ENCODE measurements at regions not wholly inside any gene's neighbourhood (a gene's known extent, or its start where the extent isn't known, plus 50 kb on each side); places are given as distances from the start of the nearest gene placed in this dataset.

DNA sequence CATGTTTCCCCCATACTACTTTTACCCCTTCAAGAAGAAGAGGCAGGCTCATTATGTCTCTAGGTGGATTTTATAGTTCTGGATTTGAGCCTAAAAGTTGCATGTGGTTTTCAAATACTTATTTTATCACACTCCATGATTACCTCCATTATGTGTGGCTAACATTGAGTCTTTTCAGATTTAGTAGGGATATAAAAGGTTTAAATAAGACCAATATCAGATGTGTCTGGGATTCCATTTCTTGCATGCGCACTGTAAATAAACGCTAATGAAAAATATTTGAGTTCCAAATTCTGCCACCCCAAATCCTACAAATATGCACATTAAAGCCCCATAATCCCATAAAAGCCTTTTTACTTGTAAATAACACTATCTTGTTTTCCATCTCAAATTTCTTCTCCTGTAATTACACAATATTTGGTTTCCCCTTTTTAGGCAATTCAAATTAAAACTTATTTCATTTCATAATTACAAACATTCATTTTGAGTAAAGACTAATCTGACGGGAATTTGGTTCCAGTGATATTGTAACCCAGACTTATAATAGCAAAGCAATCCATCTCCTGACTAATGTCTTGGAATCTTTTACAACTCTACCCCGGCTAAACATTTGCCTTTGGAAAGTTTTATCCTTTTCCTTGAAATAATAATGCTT is 600.0 kb downstream of the SLC4A3 start:
- H3K18ac ChIP-seq (ENCODE audit: low read length), result no peak overlapping the region
- no peak overlapping the region for H3K23ac ChIP-seq (ENCODE audit: low read length)
- no peak overlapping the region for H3K4ac ChIP-seq (ENCODE audit: low read depth, low read length)
- WGBS (ENCODE audit: extremely low coverage, insufficient coverage, low lambda C conversion rate), result no CpG with 5 or more reads among the region's 4 CpGs
- no peak overlapping the region for H3K4me3 ChIP-seq (ENCODE audit: low read length)
- no peak overlapping the region for H3K56ac ChIP-seq (ENCODE audit: low read length)
- no peaks in the 10 kb centered on the region for H3K36me3 ChIP-seq (ENCODE audit: control insufficient read depth, insufficient read depth, low read length)
- no peak overlapping the region for H2BK15ac ChIP-seq (replicated peaks; ENCODE audit: low read depth)
- H3K27me3 ChIP-seq (ENCODE audit: insufficient read depth, low read length, poor library complexity), result no peaks in the 10 kb centered on the region
- H3K4me1 ChIP-seq (ENCODE audit: control insufficient read depth, low read depth, low read length), result no peaks in the 10 kb centered on the region
- no peak overlapping the region for H4K8ac ChIP-seq (ENCODE audit: low read depth, low read length)
- no peak overlapping the region for H2BK120ac ChIP-seq (ENCODE audit: low read depth, low read length)
- H3K79me2 ChIP-seq (ENCODE audit: control insufficient read depth, insufficient read depth, low read length), result no peaks in the 10 kb centered on the region
- DNase-seq, result no peak
- H2AK5ac ChIP-seq (ENCODE audit: low read length), result no peak overlapping the region
- no peak overlapping the region for H3K4me2 ChIP-seq (ENCODE audit: low read length)
- H3K9ac ChIP-seq (ENCODE audit: low read length), result no peak overlapping the region
- H3K27ac ChIP-seq (ENCODE audit: low read depth, low read length), result no peak overlapping the region
- H3K79me1 ChIP-seq (ENCODE audit: low read length), result no peaks in the 10 kb centered on the region
- H2BK5ac ChIP-seq (ENCODE audit: low read length), result no peak overlapping the region
- no peak overlapping the region for H4K5ac ChIP-seq (ENCODE audit: low read length)

DNA sequence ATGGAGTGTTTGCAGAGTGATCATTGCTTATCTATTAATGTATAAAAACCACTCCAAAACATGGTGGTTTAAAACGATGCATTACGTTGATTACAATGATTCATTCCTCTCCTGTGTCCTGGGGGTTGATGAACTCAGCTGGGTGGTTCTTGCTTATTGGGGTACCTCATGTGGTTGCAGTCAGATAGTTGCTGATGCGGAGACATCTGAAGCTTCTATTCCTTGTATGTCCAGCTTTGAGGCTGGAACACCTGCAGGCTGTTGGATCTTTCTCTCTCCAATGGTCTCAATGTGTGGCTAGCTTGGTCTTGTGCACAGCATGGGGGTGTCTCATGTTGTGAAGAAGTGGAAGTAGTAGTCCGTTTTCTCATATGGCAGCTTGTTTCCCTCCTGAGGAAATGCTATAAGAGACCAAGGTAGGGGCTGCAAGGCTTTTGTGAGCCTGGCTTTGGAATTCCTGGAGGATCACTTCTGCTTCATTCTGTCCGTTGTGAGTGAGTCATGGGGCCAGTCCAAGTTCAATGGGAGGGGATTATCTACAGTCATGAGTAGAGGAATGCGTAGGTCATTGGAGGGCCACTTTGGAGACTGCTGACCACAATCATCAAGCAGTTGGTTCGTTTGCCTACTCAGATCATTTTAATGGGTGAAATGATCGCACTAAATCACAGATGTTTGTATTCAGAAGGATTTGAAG is 601.0 kb downstream of the SLC4A3 start:
- WGBS (ENCODE audit: extremely low coverage, insufficient coverage, low lambda C conversion rate), result no CpG with 5 or more reads among the region's 8 CpGs
- DNase-seq, result peak; percentile 43

DNA sequence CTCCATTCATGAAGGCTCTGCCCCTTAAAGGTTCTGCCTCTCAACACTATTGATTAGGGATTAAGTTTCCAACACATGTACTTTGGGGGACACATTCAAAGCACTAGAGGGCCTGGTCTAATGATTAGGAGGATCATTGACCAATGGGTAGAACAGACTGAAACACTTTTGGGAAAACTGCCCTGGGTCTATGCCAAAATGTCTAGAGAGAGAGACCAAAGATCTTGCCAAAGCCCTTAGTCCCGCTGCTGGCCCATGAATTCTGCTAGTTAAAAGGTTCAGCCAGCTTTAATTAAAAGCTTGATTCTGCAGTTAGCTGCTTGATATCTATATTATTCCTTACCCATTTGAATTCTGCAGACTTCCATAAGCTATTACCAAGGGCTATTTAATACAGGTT is 613.2 kb downstream of the SLC4A3 start:
- Histone ChIP-seq H4K5ac (ENCODE audit: low read length) (no peak overlapping the region), H2BK5ac (ENCODE audit: low read length) (no peak overlapping the region), H3K4me3 (ENCODE audit: low read length) (no peak overlapping the region), H3K4me2 (ENCODE audit: low read length) (no peak overlapping the region), H3K4me1 (ENCODE audit: control insufficient read depth, low read depth, low read length) (no peaks in the 10 kb centered on the region), H3K23ac (ENCODE audit: low read length) (no peak overlapping the region), H4K8ac (ENCODE audit: low read depth, low read length) (no peak overlapping the region), H2BK120ac (ENCODE audit: low read depth, low read length) (no peak overlapping the region), H3K79me2 (ENCODE audit: control insufficient read depth, insufficient read depth, low read length) (no peaks in the 10 kb centered on the region), H3K27me3 (ENCODE audit: insufficient read depth, low read length, poor library complexity) (no peaks in the 10 kb centered on the region), H2BK15ac (replicated peaks; ENCODE audit: low read depth) (no peak overlapping the region), H3K79me1 (ENCODE audit: low read length) (no peaks in the 10 kb centered on the region), H3K4ac (ENCODE audit: low read depth, low read length) (no peak overlapping the region), H3K56ac (ENCODE audit: low read length) (no peak overlapping the region), H3K18ac (ENCODE audit: low read length) (no peak overlapping the region), H3K36me3 (ENCODE audit: control insufficient read depth, insufficient read depth, low read length) (no peaks in the 10 kb centered on the region), H3K27ac (ENCODE audit: low read depth, low read length) (no peak overlapping the region), H2AK5ac (ENCODE audit: low read length) (no peak overlapping the region), H3K9ac (ENCODE audit: low read length) (no peak overlapping the region)
- no CpG with 5 or more reads among the region's 1 CpG for whole genome bisulfite sequencing (ENCODE audit: extremely low coverage, insufficient coverage, low lambda C conversion rate)
- DNase-seq, result no peak

More for the DNA sequence above, 601.0 kb downstream of the SLC4A3 start:
- Histone ChIP-seq H3K79me1 (ENCODE audit: low read length) (no peaks in the 10 kb centered on the region), H2BK5ac (ENCODE audit: low read length) (no peak overlapping the region), H4K5ac (ENCODE audit: low read length) (no peak overlapping the region), H3K27ac (ENCODE audit: low read depth, low read length) (no peak overlapping the region), H2AK5ac (ENCODE audit: low read length) (no peak overlapping the region), H3K23ac (ENCODE audit: low read length) (no peak overlapping the region), H3K4me2 (ENCODE audit: low read length) (no peak overlapping the region), H3K36me3 (ENCODE audit: control insufficient read depth, insufficient read depth, low read length) (no peaks in the 10 kb centered on the region), H3K9ac (ENCODE audit: low read length) (no peak overlapping the region), H2BK120ac (ENCODE audit: low read depth, low read length) (no peak overlapping the region), H3K4me1 (ENCODE audit: control insufficient read depth, low read depth, low read length) (no peaks in the 10 kb centered on the region), H3K4me3 (ENCODE audit: low read length) (no peak overlapping the region), H3K4ac (ENCODE audit: low read depth, low read length) (no peak overlapping the region), H3K27me3 (ENCODE audit: insufficient read depth, low read length, poor library complexity) (no peaks in the 10 kb centered on the region), H3K18ac (ENCODE audit: low read length) (no peak overlapping the region), H3K79me2 (ENCODE audit: control insufficient read depth, insufficient read depth, low read length) (no peaks in the 10 kb centered on the region), H4K8ac (ENCODE audit: low read depth, low read length) (no peak overlapping the region), H3K56ac (ENCODE audit: low read length) (no peak overlapping the region), H2BK15ac (replicated peaks; ENCODE audit: low read depth) (no peak overlapping the region)

DNA sequence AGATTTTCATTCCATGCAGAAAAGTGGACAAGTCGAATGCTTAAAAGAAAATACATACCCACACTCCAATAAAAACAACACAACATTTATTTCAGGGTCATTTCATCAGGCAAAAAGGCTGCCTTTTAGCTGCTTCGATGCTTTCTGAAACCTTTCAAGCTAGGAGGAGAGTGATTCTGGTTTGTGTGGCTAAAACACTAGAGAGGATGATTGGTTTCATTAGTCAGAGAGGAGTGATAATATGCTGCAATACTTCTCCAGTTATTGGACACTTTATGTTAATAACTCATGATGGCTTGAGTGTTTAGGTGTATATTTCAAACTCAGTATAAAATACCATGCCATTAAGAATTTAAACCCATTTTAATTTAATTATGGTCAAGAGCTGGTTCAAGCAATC is 614.0 kb downstream of the SLC4A3 start:
- no peak overlapping the region for H3K9ac ChIP-seq (ENCODE audit: low read length)

DNA sequence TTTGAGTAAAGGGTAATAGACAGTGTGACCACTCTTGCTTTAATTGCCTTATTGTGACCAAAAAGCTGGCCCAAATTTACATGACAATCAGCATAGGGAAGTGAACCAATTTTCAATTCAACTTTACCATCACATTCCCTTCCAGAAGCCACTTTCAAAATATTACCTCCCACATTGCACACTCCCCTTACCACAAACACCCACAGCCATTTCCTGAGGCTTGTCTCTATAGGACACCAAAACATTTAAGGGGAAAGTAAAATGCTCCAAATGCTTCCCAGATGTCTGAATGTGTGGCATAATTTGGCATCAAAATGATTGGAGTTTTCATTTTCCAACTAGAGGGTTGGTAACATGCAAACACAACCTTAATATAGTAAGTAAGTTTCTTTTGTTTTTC is 616.1 kb downstream of the SLC4A3 start:
- no peaks in the 10 kb centered on the region for H3K4me1 ChIP-seq (ENCODE audit: control insufficient read depth, low read depth, low read length)
- H2AK5ac ChIP-seq (ENCODE audit: low read length), result no peak overlapping the region
- no peaks in the 10 kb centered on the region for H3K79me2 ChIP-seq (ENCODE audit: control insufficient read depth, insufficient read depth, low read length)
- no peak overlapping the region for H2BK15ac ChIP-seq (replicated peaks; ENCODE audit: low read depth)
- H2BK5ac ChIP-seq (ENCODE audit: low read length), result no peak overlapping the region
- no peaks in the 10 kb centered on the region for H3K27me3 ChIP-seq (ENCODE audit: insufficient read depth, low read length, poor library complexity)
- H3K23ac ChIP-seq (ENCODE audit: low read length), result no peak overlapping the region
- H3K9ac ChIP-seq (ENCODE audit: low read length), result no peak overlapping the region
- DNase-seq, result no peak
- H3K36me3 ChIP-seq (ENCODE audit: control insufficient read depth, insufficient read depth, low read length), result no peaks in the 10 kb centered on the region
- no peak overlapping the region for H4K8ac ChIP-seq (ENCODE audit: low read depth, low read length)
- no peak overlapping the region for H3K56ac ChIP-seq (ENCODE audit: low read length)
- H3K4ac ChIP-seq (ENCODE audit: low read depth, low read length), result no peak overlapping the region
- no peak overlapping the region for H3K18ac ChIP-seq (ENCODE audit: low read length)
- H2BK120ac ChIP-seq (ENCODE audit: low read depth, low read length), result no peak overlapping the region
- no peak overlapping the region for H3K27ac ChIP-seq (ENCODE audit: low read depth, low read length)
- no peak overlapping the region for H4K5ac ChIP-seq (ENCODE audit: low read length)
- no peak overlapping the region for H3K4me2 ChIP-seq (ENCODE audit: low read length)
- H3K4me3 ChIP-seq (ENCODE audit: low read length), result no peak overlapping the region
- H3K79me1 ChIP-seq (ENCODE audit: low read length), result no peaks in the 10 kb centered on the region

More for the DNA sequence above, 614.0 kb downstream of the SLC4A3 start:
- Histone ChIP-seq H2BK15ac (replicated peaks; ENCODE audit: low read depth) (no peak overlapping the region), H3K4ac (ENCODE audit: low read depth, low read length) (no peak overlapping the region), H4K5ac (ENCODE audit: low read length) (no peak overlapping the region), H3K36me3 (ENCODE audit: control insufficient read depth, insufficient read depth, low read length) (no peaks in the 10 kb centered on the region), H3K23ac (ENCODE audit: low read length) (no peak overlapping the region), H3K4me3 (ENCODE audit: low read length) (no peak overlapping the region), H3K27me3 (ENCODE audit: insufficient read depth, low read length, poor library complexity) (no peaks in the 10 kb centered on the region), H3K18ac (ENCODE audit: low read length) (no peak overlapping the region), H2BK120ac (ENCODE audit: low read depth, low read length) (no peak overlapping the region), H3K79me1 (ENCODE audit: low read length) (no peaks in the 10 kb centered on the region), H2AK5ac (ENCODE audit: low read length) (no peak overlapping the region), H3K4me1 (ENCODE audit: control insufficient read depth, low read depth, low read length) (no peaks in the 10 kb centered on the region), H2BK5ac (ENCODE audit: low read length) (no peak overlapping the region), H3K4me2 (ENCODE audit: low read length) (no peak overlapping the region), H3K56ac (ENCODE audit: low read length) (no peak overlapping the region), H3K27ac (ENCODE audit: low read depth, low read length) (no peak overlapping the region), H3K79me2 (ENCODE audit: control insufficient read depth, insufficient read depth, low read length) (no peaks in the 10 kb centered on the region), H4K8ac (ENCODE audit: low read depth, low read length) (no peak overlapping the region)
- WGBS (ENCODE audit: extremely low coverage, insufficient coverage, low lambda C conversion rate), result no CpG with 5 or more reads among the region's 2 CpGs
- DNase-seq, result no peak

DNA sequence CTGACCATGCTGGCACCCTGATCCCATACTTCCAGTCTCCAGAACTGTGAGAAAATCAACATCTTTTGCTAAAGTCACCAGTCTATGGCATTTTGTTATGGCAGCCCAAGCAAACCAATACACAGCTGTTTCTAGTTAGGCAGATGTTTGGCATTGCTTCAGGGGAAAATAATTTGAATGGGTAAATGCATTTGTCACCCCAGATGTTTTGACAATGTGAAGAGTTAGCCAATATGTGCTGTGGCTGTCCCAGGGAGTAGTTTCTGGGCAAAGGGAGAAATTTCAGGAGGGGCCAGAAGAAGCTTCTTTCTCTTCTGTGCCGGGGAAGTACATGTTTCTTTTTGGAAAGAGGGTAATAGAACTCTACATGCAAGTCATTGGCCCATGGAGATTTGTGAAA is 619.0 kb downstream of the SLC4A3 start:
- Histone ChIP-seq H2AK5ac (ENCODE audit: low read length) (no peak overlapping the region), H2BK5ac (ENCODE audit: low read length) (no peak overlapping the region), H3K4me3 (ENCODE audit: low read length) (no peak overlapping the region), H3K79me1 (ENCODE audit: low read length) (no peaks in the 10 kb centered on the region), H3K27ac (ENCODE audit: low read depth, low read length) (no peak overlapping the region), H2BK15ac (replicated peaks; ENCODE audit: low read depth) (no peak overlapping the region), H3K9ac (ENCODE audit: low read length) (no peak overlapping the region), H3K27me3 (ENCODE audit: insufficient read depth, low read length, poor library complexity) (no peaks in the 10 kb centered on the region), H4K8ac (ENCODE audit: low read depth, low read length) (no peak overlapping the region), H4K5ac (ENCODE audit: low read length) (no peak overlapping the region), H3K4me2 (ENCODE audit: low read length) (no peak overlapping the region), H3K4ac (ENCODE audit: low read depth, low read length) (no peak overlapping the region), H2BK120ac (ENCODE audit: low read depth, low read length) (no peak overlapping the region), H3K36me3 (ENCODE audit: control insufficient read depth, insufficient read depth, low read length) (no peaks in the 10 kb centered on the region), H3K56ac (ENCODE audit: low read length) (no peak overlapping the region), H3K23ac (ENCODE audit: low read length) (no peak overlapping the region), H3K79me2 (ENCODE audit: control insufficient read depth, insufficient read depth, low read length) (no peaks in the 10 kb centered on the region), H3K18ac (ENCODE audit: low read length) (no peak overlapping the region), H3K4me1 (ENCODE audit: control insufficient read depth, low read depth, low read length) (no peaks in the 10 kb centered on the region)
- whole genome bisulfite sequencing (ENCODE audit: extremely low coverage, insufficient coverage, low lambda C conversion rate), result no CpG with 5 or more reads among the region's 1 CpG
- DNase-seq, result no peak

Data from mesendoderm (in vitro differentiated cells).